ENCODE measurements at regions not wholly inside any gene's neighbourhood (a gene's known extent, or its start where the extent isn't known, plus 50 kb on each side); places are given as distances from the start of the nearest gene placed in this dataset.

- TF ChIP-seq EZH2 (IDR thresholded peaks at IDR 0.05) (no peak), CTCF (IDR thresholded peaks at IDR 0.05 in 2 of 3, conservative IDR thresholded peaks at IDR 0.05 in 1 of 3; ENCODE audit: borderline replicate concordance in 1 of 3, insufficient read depth in 1 of 3, low read depth in 2 of 3, low read length in 2 of 3) (no peak), POLR2A (IDR thresholded peaks at IDR 0.05; ENCODE audit: borderline replicate concordance, extremely low read depth, insufficient read depth, insufficient read length) (no peak), SIN3A (IDR thresholded peaks at IDR 0.05; ENCODE audit: low read depth) (no peak), RAD21 (IDR thresholded peaks at IDR 0.05; ENCODE audit: low read depth) (no peak), ZBTB33 (IDR thresholded peaks at IDR 0.05; ENCODE audit: extremely low read depth, insufficient replicate concordance, low read length) (no peak), POLR2AphosphoS5 (IDR thresholded peaks at IDR 0.05; ENCODE audit: low read depth, low read length) (no peak), REST (IDR thresholded peaks at IDR 0.05; ENCODE audit: low read depth) (no peak), YY1 (IDR thresholded peaks at IDR 0.05; ENCODE audit: extremely low read depth, insufficient replicate concordance, low read depth, low read length) (no peak), JUND (IDR thresholded peaks at IDR 0.05) (no peak), SP1 (IDR thresholded peaks at IDR 0.05; ENCODE audit: low read depth) (no peak), MAX (IDR thresholded peaks at IDR 0.05) (no peak)
These were observed 327.0 kb upstream of the DKK2 start for GRCh38 chr4:107363125-107363524.
